GM23248 (cell line): ENCODE measurements at regions not wholly inside any gene's neighbourhood (a gene's known extent, or its start where the extent isn't known, plus 50 kb on each side); places are given as distances from the start of the nearest gene placed in this dataset.

Source experiments
- DNase-seq: peaks from one replicate; pipeline ENCODE4 v3.0.0-alpha.2; 2015
- H2AFZ ChIP-seq: fragments of 200-600 bp; sonication (generic); 2 replicates; pipeline ENCODE4 v1.6.1; 2016; ENCODE audit warnings: antibody characterized with exemption
- H3F3A ChIP-seq: fragments of 200-600 bp; sonication (generic); 2 replicates; pipeline ENCODE4 v1.6.1; 2016; ENCODE audit warnings: mild to moderate bottlenecking, antibody characterized with exemption, mixed run types; ENCODE audit not compliant: insufficient read depth
- H3K27ac ChIP-seq: fragments of 200-600 bp; sonication (generic); 2 replicates; pipeline ENCODE4 v1.5.1; 2016; ENCODE audit warnings: mild to moderate bottlenecking
- H3K27me3 ChIP-seq: fragments of 200-600 bp; sonication (generic); replicated peaks from 2 replicates; pipeline ENCODE4 v1.6.1; 2016; ENCODE audit warnings: mild to moderate bottlenecking; ENCODE audit not compliant: insufficient read depth
- H3K36me3 ChIP-seq: fragments of 200-600 bp; sonication (generic); 2 replicates; pipeline ENCODE4 v1.6.1; 2016; ENCODE audit warnings: low read depth, mild to moderate bottlenecking
- H3K4me1 ChIP-seq: fragments of 200-600 bp; sonication (generic); 2 replicates; pipeline ENCODE4 v1.6.1; 2016; ENCODE audit warnings: mild to moderate bottlenecking; ENCODE audit not compliant: insufficient read depth
- H3K4me2 ChIP-seq: fragments of 200-600 bp; sonication (generic); one replicate; pipeline ENCODE4 v1.6.1; 2016; ENCODE audit warnings: mild to moderate bottlenecking; ENCODE audit not compliant: unreplicated experiment
- H3K4me3 ChIP-seq: fragments of 200-600 bp; sonication (generic); 2 replicates; pipeline ENCODE4 v1.5.1; 2016; ENCODE audit warnings: mild to moderate bottlenecking
- H3K79me2 ChIP-seq: fragments of 200-600 bp; sonication (generic); 2 replicates; pipeline ENCODE4 v1.6.1; 2016; ENCODE audit warnings: mild to moderate bottlenecking; ENCODE audit not compliant: insufficient read depth
- H3K9ac ChIP-seq: fragments of 200-600 bp; sonication (generic); 2 replicates; pipeline ENCODE4 v1.6.1; 2016; ENCODE audit warnings: mild to moderate bottlenecking
- H3K9me2 ChIP-seq: fragments of 200-600 bp; sonication (generic); 2 replicates; pipeline ENCODE4 v1.6.1; 2016; ENCODE audit warnings: mixed run types, mild to moderate bottlenecking, moderate library complexity; ENCODE audit not compliant: insufficient read depth
- H3K9me3 ChIP-seq: fragments of 200-600 bp; sonication (generic); one replicate; pipeline ENCODE4 v1.6.1; 2017; ENCODE audit warnings: low read depth
- H4K20me1 ChIP-seq: fragments of 200-600 bp; sonication (generic); 2 replicates; pipeline ENCODE4 v1.6.0; 2016; ENCODE audit not compliant: insufficient read depth
- EZH2 ChIP-seq: fragments of 200-600 bp; sonication (generic); IDR thresholded peaks from 2 replicates; pipeline ENCODE4 v1.6.1; 2018; ENCODE audit warnings: antibody characterized with exemption, mild to moderate bottlenecking; ENCODE audit not compliant: insufficient read depth, poor library complexity, severe bottlenecking
- EZH2phosphoT487 ChIP-seq: fragments of 200-600 bp; sonication (generic); IDR thresholded peaks from 2 replicates; pipeline ENCODE4 v1.6.1; 2018; ENCODE audit warnings: antibody characterized with exemption, moderate library complexity, mild to moderate bottlenecking, low read depth; ENCODE audit not compliant: insufficient read depth
- WGBS, 2 experiments: methylation state at CpG; one replicate each; pipeline ENCODE4 v1.1.6; 2015 to 2017; ENCODE audit warnings: low lambda C conversion rate in 2 of 2, low coverage in 1 of 2; ENCODE audit errors: missing lambda C conversion rate in 2 of 2; 5-methylcytosine and 5-hydroxymethylcytosine counted together
- in situ Hi-C: fragments of 300-500 bp; cut with MboI; formaldehyde crosslinking; loops from 2 replicates; pipeline ENCODE4 v1.15.0; 2020

DNA sequence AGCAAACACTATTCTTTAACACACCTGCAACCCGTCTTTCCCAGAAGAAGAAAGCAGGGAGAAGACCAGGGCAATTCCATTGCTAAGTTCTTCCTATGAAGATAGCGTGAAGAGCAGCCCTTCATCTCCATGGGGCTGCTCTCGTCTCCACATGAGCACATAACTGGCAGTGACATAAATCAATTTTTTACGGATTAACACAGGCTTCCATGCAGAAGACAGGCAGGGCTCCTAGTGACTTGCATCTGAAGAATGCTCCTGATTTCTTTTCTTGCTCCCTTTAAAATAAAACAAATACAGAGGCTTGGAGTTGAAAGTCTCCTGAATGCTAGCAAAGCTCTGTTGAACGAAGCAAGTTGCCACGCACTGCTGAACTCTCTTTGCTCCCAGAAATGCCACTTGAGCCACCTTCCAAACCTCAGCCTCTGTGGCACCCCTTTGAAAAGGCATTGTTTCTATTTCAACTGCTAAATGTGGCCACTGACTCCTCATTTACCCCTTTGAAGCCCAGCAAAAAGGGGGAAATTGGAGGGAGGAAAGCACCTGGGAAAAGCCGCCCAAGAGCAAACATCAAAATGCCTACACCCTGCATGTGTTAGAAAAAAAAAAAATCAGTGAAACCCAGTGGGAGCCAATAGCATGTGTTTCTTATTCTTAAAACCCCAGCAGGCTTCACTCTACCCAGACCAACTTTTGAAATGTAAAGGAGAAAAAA lies 383.7 kb downstream of the IDS start:
- no peak overlapping the region for H3K4me3 ChIP-seq
- in situ Hi-C loops = no loop called here
- H3K9ac ChIP-seq = no peak overlapping the region
- H3K36me3 ChIP-seq = no peaks in the 10 kb centered on the region
- TF ChIP-seq EZH2phosphoT487 (no peak), EZH2 (no peak)
- H3F3A ChIP-seq = no peaks in the 10 kb centered on the region
- no peaks in the 10 kb centered on the region for H4K20me1 ChIP-seq
- no peaks in the 10 kb centered on the region for H3K9me2 ChIP-seq
- no peaks in the 10 kb centered on the region for H3K9me3 ChIP-seq
- no peak for DNase-seq
- no peak overlapping the region for H3K27ac ChIP-seq
- no peaks in the 10 kb centered on the region for H3K4me1 ChIP-seq
- no peak overlapping the region for H3K4me2 ChIP-seq
- no peaks in the 10 kb centered on the region for H3K79me2 ChIP-seq
- no peak overlapping the region for H2AFZ ChIP-seq
- no peaks in the 10 kb centered on the region for H3K27me3 ChIP-seq
- WGBS, 2 experiments = 14 to 21% methylated on average over 7 of the region's 7 CpGs

DNA sequence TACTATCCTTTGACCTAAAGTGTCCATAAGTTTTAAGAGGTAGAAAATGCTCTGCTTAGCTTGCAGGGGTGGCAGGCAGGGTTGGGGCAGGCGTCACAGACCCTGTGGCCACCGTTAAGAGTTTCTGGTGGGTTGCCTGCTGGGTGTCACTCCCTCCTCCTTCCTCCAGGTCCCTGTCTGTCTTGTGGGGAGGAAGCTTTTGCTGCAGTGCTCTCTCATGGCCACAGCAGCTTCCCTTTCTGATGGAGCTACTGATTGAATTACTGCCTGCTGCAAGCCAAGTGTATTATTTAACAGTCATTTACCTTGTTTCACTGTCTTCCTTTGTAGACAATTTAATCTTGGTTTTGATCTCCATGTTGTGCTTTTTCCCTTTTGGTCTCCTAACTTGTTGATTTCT lies 384.6 kb downstream of the IDS start:
- H3K79me2 ChIP-seq = no peaks in the 10 kb centered on the region
- H4K20me1 ChIP-seq = no peaks in the 10 kb centered on the region
- H3K4me2 ChIP-seq = no peak overlapping the region
- DNase-seq = no peak
- no peaks in the 10 kb centered on the region for H3K36me3 ChIP-seq
- H3K4me1 ChIP-seq = no peaks in the 10 kb centered on the region
- no peak overlapping the region for H3K4me3 ChIP-seq
- TF ChIP-seq EZH2 (no peak), EZH2phosphoT487 (no peak)
- 0% methylated on average over 1 of the region's 2 CpGs for WGBS, 2 experiments
- H3K27ac ChIP-seq = no peak overlapping the region
- H3K9ac ChIP-seq = no peak overlapping the region
- H3K9me3 ChIP-seq = no peaks in the 10 kb centered on the region
- in situ Hi-C loops = no loop called here
- no peak overlapping the region for H2AFZ ChIP-seq
- no peaks in the 10 kb centered on the region for H3K9me2 ChIP-seq
- H3F3A ChIP-seq = no peaks in the 10 kb centered on the region
- H3K27me3 ChIP-seq = no peaks in the 10 kb centered on the region

DNA sequence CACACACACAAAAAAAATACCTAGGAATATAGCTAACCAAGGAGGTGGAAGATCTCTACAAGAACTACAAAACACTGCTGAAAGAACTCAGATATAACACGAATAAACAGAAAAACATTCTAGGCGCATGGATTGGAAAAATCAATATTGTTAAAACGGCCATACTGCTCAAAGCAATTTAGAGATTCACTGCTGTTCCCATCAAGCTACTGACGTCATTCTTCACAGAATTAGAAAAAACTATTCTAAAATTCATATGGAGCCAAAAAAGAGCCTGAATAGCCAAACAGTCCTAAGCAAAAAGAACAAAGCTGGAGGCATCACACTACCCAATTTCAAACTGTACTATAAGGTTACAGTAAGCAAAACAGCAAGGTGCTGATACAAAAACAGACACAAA lies 390.2 kb downstream of the IDS start:
- DNase-seq = no peak
- Histone ChIP-seq H3K27ac (no peak overlapping the region), H2AFZ (no peak overlapping the region), H3K4me1 (no peaks in the 10 kb centered on the region), H3K36me3 (no peaks in the 10 kb centered on the region), H3K9me2 (no peaks in the 10 kb centered on the region), H3K79me2 (no peaks in the 10 kb centered on the region), H3K9ac (no peak overlapping the region), H3K9me3 (no peaks in the 10 kb centered on the region), H3F3A (no peaks in the 10 kb centered on the region), H3K4me3 (no peak overlapping the region), H3K27me3 (no peaks in the 10 kb centered on the region), H3K4me2 (no peak overlapping the region), H4K20me1 (no peaks in the 10 kb centered on the region)
- no peak for TF ChIP-seq EZH2phosphoT487
- TF ChIP-seq EZH2 = no peak
- in situ Hi-C loops = no loop called here
- 36 to 41% methylated on average over 4 of the region's 4 CpGs for WGBS, 2 experiments

DNA sequence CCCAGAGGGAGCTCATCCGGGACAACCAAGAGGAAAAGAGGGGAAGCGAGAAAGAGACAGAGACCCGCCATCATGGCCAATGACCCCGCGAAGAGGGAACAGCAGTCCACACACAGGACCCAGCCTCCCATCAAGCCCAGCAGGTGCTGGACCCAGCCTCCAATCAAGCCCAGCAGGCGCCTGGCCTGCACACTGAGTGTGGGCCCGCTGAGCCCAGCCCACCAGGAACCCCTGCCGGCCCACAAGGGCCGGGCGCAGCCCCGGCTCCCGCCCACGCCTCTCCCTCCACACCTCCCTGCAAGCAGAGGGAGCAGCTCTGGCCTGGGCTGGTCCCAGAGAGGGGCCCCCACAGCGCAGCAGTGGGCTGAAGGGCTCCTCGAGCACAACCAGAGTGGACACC lies 391.1 kb downstream of the IDS start:
- DNase-seq = no peak
- TF ChIP-seq EZH2 (no peak), EZH2phosphoT487 (no peak)
- in situ Hi-C loops = no loop called here
- WGBS, 2 experiments = 48 to 66% methylated on average over 2 to 8 of the region's 15 CpGs
- Histone ChIP-seq H3K27ac (no peak overlapping the region), H3K4me3 (no peak overlapping the region), H3K9me2 (no peaks in the 10 kb centered on the region), H3K79me2 (no peaks in the 10 kb centered on the region), H2AFZ (no peak overlapping the region), H3K9me3 (no peaks in the 10 kb centered on the region), H4K20me1 (no peaks in the 10 kb centered on the region), H3F3A (no peaks in the 10 kb centered on the region), H3K9ac (no peak overlapping the region), H3K36me3 (no peaks in the 10 kb centered on the region), H3K4me1 (no peaks in the 10 kb centered on the region), H3K27me3 (no peaks in the 10 kb centered on the region), H3K4me2 (no peak overlapping the region)

DNA sequence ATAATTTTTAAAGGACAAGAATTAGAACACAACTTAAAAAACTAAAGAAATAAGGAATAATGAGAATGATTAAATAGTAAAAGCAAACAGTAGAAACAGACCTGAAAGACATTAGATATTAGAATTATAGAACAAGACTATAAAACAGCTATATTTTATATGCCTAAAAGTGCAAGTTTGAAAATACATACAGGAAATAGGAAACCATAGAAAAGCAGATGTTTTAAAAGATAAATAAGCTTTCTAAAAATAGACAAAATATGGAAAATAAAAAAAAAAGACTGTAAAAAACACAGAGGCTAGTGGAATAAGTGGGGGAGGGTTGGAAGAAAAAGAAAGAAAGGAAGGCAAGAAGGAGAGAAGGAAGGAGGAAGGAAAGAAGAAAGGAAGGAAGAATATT lies 407.3 kb downstream of the IDS start:
- no peaks in the 10 kb centered on the region for H3K9me3 ChIP-seq
- TF ChIP-seq EZH2 = no peak
- TF ChIP-seq EZH2phosphoT487 = no peak
- H3F3A ChIP-seq = no peaks in the 10 kb centered on the region
- no peaks in the 10 kb centered on the region for H3K27me3 ChIP-seq
- in situ Hi-C loops = no loop called here
- H2AFZ ChIP-seq = no peak overlapping the region
- H3K9me2 ChIP-seq = no peaks in the 10 kb centered on the region
- H3K79me2 ChIP-seq = no peaks in the 10 kb centered on the region
- no peak overlapping the region for H3K4me2 ChIP-seq
- no peak overlapping the region for H3K4me3 ChIP-seq
- H3K9ac ChIP-seq = no peak overlapping the region
- no peak for DNase-seq
- no peaks in the 10 kb centered on the region for H3K4me1 ChIP-seq
- no peaks in the 10 kb centered on the region for H4K20me1 ChIP-seq
- H3K27ac ChIP-seq = no peak overlapping the region
- H3K36me3 ChIP-seq = no peaks in the 10 kb centered on the region
